MM.1S (cell line): ENCODE measurements at regions not wholly inside any gene's neighbourhood (a gene's known extent, or its start where the extent isn't known, plus 50 kb on each side); places are given as distances from the start of the nearest gene placed in this dataset.

Experiments
- DNase-seq: peaks from one replicate; pipeline ENCODE4 v3.0.0-alpha.2; 2015
- H2AFZ ChIP-seq: fragments of 300-600 bp; sonication (generic); 2 replicates; pipeline ENCODE4 v1.6.0; 2016; ENCODE audit warnings: antibody characterized with exemption, low read length
- H3F3A ChIP-seq: fragments of 300-600 bp; sonication (generic); 2 replicates; pipeline ENCODE4 v1.6.1; 2016; ENCODE audit warnings: mild to moderate bottlenecking, antibody characterized with exemption, low read length, moderate library complexity, mixed read lengths; ENCODE audit not compliant: insufficient read depth
- H3K27ac ChIP-seq: fragments of 300-600 bp; sonication (generic); 2 replicates; pipeline ENCODE4 v1.5.1; 2016; ENCODE audit warnings: mild to moderate bottlenecking, low read length
- H3K27me3 ChIP-seq: fragments of 300-600 bp; sonication (generic); replicated peaks from 2 replicates; pipeline ENCODE4 v1.6.0; 2016; ENCODE audit warnings: low read length; ENCODE audit not compliant: insufficient read depth
- H3K36me3 ChIP-seq: fragments of 300-600 bp; sonication (generic); replicated peaks from 2 replicates; pipeline ENCODE4 v1.6.1; 2016; ENCODE audit warnings: mild to moderate bottlenecking, low read length, mixed read lengths; ENCODE audit not compliant: insufficient read depth
- H3K4me1 ChIP-seq: fragments of 300-600 bp; sonication (generic); 2 replicates; pipeline ENCODE4 v1.6.1; 2016; ENCODE audit warnings: low read length, mixed read lengths
- H3K4me2 ChIP-seq: fragments of 300-600 bp; sonication (generic); 2 replicates; pipeline ENCODE4 v1.6.0; 2016; ENCODE audit warnings: low read depth, low read length
- H3K4me3 ChIP-seq: fragments of 300-600 bp; sonication (generic); 2 replicates; pipeline ENCODE4 v1.5.1; 2016; ENCODE audit warnings: low read length, mixed read lengths
- H3K79me2 ChIP-seq: fragments of 300-600 bp; sonication (generic); 2 replicates; pipeline ENCODE4 v1.6.1; 2016; ENCODE audit warnings: mixed run types, low read length, mixed read lengths
- H3K9ac ChIP-seq: fragments of 300-600 bp; sonication (generic); 2 replicates; pipeline ENCODE4 v1.6.1; 2016; ENCODE audit warnings: low read length, mixed read lengths
- H3K9me2 ChIP-seq: fragments of 300-600 bp; sonication (generic); replicated peaks from 2 replicates; pipeline ENCODE4 v1.6.1; 2016; ENCODE audit warnings: mild to moderate bottlenecking, low read length, mixed read lengths; ENCODE audit not compliant: insufficient read depth
- H3K9me3 ChIP-seq: fragments of 300-600 bp; sonication (generic); replicated peaks from 2 replicates; pipeline ENCODE4 v1.6.1; 2016; ENCODE audit warnings: mild to moderate bottlenecking, low read length, mixed read lengths; ENCODE audit not compliant: insufficient read depth
- H4K20me1 ChIP-seq: fragments of 300-600 bp; sonication (generic); 2 replicates; pipeline ENCODE4 v1.6.1; 2016; ENCODE audit warnings: mild to moderate bottlenecking, low read length, moderate library complexity, mixed read lengths; ENCODE audit not compliant: insufficient read depth
- EZH2 ChIP-seq: fragments of 300-600 bp; sonication (generic); optimal IDR thresholded peaks from 2 replicates; pipeline ENCODE3; 2017; ENCODE audit warnings: low read depth, mild to moderate bottlenecking, antibody characterized with exemption, low read length, mixed read lengths
- EZH2phosphoT487 ChIP-seq: fragments of 300-600 bp; sonication (generic); IDR thresholded peaks from 2 replicates; pipeline ENCODE4 v1.6.1; 2018; ENCODE audit warnings: antibody characterized with exemption, low read length
- TF ChIP-seq, protein P1 (sequence below): fragments of 300-600 bp; sonication (generic); IDR thresholded peaks from 2 replicates; pipeline ENCODE4 v1.5.1; 2016; ENCODE audit warnings: antibody characterized with exemption, low read length, mixed read lengths

DNA sequence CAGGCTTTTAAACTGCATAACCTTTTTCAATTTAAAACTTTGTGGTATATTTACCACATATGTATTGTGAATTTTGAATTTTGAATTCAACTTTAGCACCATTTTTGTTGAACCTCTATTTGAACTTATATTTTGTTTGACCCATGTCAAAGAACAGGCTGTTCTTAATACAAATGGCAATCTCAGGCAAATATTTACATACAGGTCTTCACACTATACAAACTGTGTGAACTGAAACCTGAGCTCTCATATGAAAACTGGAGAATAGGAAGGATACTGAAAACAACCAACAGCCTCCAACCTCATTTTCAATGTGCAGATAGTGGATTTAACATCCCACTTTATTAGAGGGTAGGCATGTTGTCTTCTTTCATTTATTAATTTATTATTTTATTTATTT is 491.8 kb downstream of the KCNJ3 start:
- H3K4me1 ChIP-seq: no peaks in the 10 kb centered on the region
- TF ChIP-seq, protein P1, sequence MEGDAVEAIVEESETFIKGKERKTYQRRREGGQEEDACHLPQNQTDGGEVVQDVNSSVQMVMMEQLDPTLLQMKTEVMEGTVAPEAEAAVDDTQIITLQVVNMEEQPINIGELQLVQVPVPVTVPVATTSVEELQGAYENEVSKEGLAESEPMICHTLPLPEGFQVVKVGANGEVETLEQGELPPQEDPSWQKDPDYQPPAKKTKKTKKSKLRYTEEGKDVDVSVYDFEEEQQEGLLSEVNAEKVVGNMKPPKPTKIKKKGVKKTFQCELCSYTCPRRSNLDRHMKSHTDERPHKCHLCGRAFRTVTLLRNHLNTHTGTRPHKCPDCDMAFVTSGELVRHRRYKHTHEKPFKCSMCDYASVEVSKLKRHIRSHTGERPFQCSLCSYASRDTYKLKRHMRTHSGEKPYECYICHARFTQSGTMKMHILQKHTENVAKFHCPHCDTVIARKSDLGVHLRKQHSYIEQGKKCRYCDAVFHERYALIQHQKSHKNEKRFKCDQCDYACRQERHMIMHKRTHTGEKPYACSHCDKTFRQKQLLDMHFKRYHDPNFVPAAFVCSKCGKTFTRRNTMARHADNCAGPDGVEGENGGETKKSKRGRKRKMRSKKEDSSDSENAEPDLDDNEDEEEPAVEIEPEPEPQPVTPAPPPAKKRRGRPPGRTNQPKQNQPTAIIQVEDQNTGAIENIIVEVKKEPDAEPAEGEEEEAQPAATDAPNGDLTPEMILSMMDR: no peak
- no peak for TF ChIP-seq EZH2
- TF ChIP-seq EZH2phosphoT487: no peak
- H3K4me3 ChIP-seq: no peak overlapping the region
- H3K36me3 ChIP-seq: no peaks in the 10 kb centered on the region
- H3K27me3 ChIP-seq: no peaks in the 10 kb centered on the region
- H3K79me2 ChIP-seq: no peaks in the 10 kb centered on the region
- no peak overlapping the region for H3K27ac ChIP-seq
- H3F3A ChIP-seq: no peaks in the 10 kb centered on the region
- no peaks in the 10 kb centered on the region for H3K9me2 ChIP-seq
- H3K4me2 ChIP-seq: no peak overlapping the region
- no peak overlapping the region for H2AFZ ChIP-seq
- no peak overlapping the region for H3K9ac ChIP-seq
- H3K9me3 ChIP-seq: no peaks in the 10 kb centered on the region
- H4K20me1 ChIP-seq: no peaks in the 10 kb centered on the region
- DNase-seq: no peak

- H3K36me3 ChIP-seq: no peaks in the 10 kb centered on the region
- no peaks in the 10 kb centered on the region for H3F3A ChIP-seq
- no peak for DNase-seq
- H3K9ac ChIP-seq: no peak overlapping the region
- no peaks in the 10 kb centered on the region for H3K4me1 ChIP-seq
- no peaks in the 10 kb centered on the region for H3K9me2 ChIP-seq
- H2AFZ ChIP-seq: no peak overlapping the region
- H3K79me2 ChIP-seq: no peaks in the 10 kb centered on the region
- H3K9me3 ChIP-seq: no peaks in the 10 kb centered on the region
- H3K4me3 ChIP-seq: no peak overlapping the region
- no peaks in the 10 kb centered on the region for H4K20me1 ChIP-seq
- no peak overlapping the region for H3K27ac ChIP-seq
- H3K4me2 ChIP-seq: no peak overlapping the region
- TF ChIP-seq, protein P1: no peak
- no peak for TF ChIP-seq EZH2phosphoT487
- no peak for TF ChIP-seq EZH2
- H3K27me3 ChIP-seq: no peaks in the 10 kb centered on the region
Observed at GRCh38 chr2:155178921-155179320, 480.4 kb downstream of the KCNJ3 start.

DNA sequence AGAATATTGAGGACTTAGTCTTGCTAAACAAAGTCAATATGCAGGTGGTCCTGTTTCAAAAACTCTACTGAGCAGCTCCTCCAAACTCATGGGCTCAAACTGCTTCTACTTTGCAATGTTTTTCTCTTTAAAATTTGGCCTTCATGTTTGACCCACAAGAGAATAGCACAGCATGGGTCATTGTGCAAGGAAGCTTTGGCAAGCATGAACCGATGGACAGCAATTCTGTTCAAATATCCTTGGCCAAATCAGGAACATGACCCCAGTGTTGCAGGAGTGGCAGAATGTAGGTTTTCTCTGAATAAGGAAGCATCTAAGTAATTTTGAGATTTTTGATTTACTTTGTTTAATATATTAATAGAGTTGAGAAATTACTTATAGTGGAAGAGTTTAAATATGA is 477.9 kb downstream of the KCNJ3 start:
- no peaks in the 10 kb centered on the region for H3K27me3 ChIP-seq
- no peaks in the 10 kb centered on the region for H3K36me3 ChIP-seq
- H3K27ac ChIP-seq: no peak overlapping the region
- no peaks in the 10 kb centered on the region for H3K9me3 ChIP-seq
- H4K20me1 ChIP-seq: no peaks in the 10 kb centered on the region
- no peaks in the 10 kb centered on the region for H3K79me2 ChIP-seq
- no peak overlapping the region for H2AFZ ChIP-seq
- TF ChIP-seq EZH2 (no peak), EZH2phosphoT487 (no peak)
- TF ChIP-seq, protein P1: no peak
- H3K9me2 ChIP-seq: no peaks in the 10 kb centered on the region
- H3K4me1 ChIP-seq: no peaks in the 10 kb centered on the region
- DNase-seq: no peak
- no peaks in the 10 kb centered on the region for H3F3A ChIP-seq
- no peak overlapping the region for H3K4me3 ChIP-seq
- no peak overlapping the region for H3K4me2 ChIP-seq
- H3K9ac ChIP-seq: no peak overlapping the region

DNA sequence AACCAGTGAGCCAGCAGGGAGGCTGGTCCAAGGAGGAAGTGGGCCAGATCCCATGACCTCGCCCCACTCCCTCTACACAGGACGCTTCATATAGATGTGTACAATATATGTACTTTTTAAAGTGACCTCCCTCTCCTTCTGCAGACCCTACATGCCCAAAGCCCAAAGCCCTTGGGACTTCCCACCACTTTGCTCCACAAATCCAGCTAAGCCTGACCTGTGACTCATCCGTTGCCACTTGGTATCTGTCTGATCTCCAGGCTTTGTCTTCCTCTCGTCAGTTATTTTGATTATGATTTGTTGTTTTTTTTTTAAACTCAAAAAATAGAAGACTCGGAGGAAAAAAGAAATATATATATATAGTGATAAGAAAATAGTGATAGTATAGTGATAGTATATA is 470.8 kb downstream of the KCNJ3 start:
- no peaks in the 10 kb centered on the region for H3K9me2 ChIP-seq
- no peaks in the 10 kb centered on the region for H3K9me3 ChIP-seq
- no peak overlapping the region for H2AFZ ChIP-seq
- TF ChIP-seq, protein P1: no peak
- no peaks in the 10 kb centered on the region for H4K20me1 ChIP-seq
- H3K4me3 ChIP-seq: no peak overlapping the region
- no peak overlapping the region for H3K27ac ChIP-seq
- DNase-seq: no peak
- H3F3A ChIP-seq: no peaks in the 10 kb centered on the region
- no peaks in the 10 kb centered on the region for H3K36me3 ChIP-seq
- H3K79me2 ChIP-seq: no peaks in the 10 kb centered on the region
- H3K9ac ChIP-seq: no peak overlapping the region
- H3K4me1 ChIP-seq: no peaks in the 10 kb centered on the region
- H3K4me2 ChIP-seq: no peak overlapping the region
- H3K27me3 ChIP-seq: no peaks in the 10 kb centered on the region
